Stimulated activated CD4-positive, alpha-beta T cell treated with anti-CD3 and anti-CD28 coated beads, Interleukin-1b, Interleukin-23, amount 100 ng/mL, for 24 hours (primary cell): ENCODE measurements at regions not wholly inside any gene's neighbourhood (a gene's known extent, or its start where the extent isn't known, plus 50 kb on each side); places are given as distances from the start of the nearest gene placed in this dataset.
"Not testable (repeated sequence)": the region's sequence is repeated elsewhere in the genome, so short reads cannot be mapped to it uniquely, and the experiment has no call there.

ENCODE experiments used
- DNase-seq, 4 experiments: peaks; one replicate each; pipeline ENCODE4 v3.0.0-alpha.2; 2020; ENCODE audit warnings: low read depth in 4 of 4, low spot score in 1 of 4

DNA sequence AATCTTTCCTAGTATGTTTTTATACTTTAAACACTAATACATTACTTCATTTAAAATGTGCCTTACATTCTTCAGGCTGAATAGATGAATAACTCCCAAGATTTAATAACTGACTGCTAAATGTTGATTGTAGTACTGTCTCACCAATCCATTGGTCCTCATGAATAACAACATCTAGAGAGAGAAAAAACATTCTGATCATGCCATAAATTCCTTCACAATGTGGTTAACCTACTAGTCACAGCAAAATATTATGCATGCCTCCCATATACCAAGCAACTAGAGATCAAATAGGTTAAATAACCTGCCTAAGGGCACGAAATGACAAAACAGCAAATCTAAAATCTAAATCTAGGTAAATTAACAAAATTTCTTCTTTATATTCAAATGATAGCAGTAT is 66.2 kb downstream of the SYT15 start:
- DNase-seq = not testable (repeated sequence)

DNA sequence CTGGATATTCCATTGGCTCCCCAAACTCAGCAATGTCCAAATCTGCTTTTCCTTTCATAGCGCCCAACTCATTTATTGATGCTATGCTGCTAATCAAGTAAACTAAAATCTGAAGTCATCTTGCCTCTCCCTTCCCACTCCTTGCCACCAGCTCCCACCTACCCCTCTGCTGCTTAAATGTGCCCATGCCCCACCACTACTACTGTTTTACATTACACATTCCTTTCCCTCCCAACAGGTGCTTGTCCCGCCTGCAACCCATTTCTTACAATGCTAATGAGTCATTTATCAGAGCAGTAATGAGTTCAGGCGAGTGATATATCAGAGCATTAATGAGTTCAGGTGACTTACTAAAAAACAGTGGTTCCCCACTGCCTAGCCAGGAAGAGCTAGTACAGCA is 67.2 kb downstream of the SYT15 start:
- not testable (repeated sequence) for DNase-seq

DNA sequence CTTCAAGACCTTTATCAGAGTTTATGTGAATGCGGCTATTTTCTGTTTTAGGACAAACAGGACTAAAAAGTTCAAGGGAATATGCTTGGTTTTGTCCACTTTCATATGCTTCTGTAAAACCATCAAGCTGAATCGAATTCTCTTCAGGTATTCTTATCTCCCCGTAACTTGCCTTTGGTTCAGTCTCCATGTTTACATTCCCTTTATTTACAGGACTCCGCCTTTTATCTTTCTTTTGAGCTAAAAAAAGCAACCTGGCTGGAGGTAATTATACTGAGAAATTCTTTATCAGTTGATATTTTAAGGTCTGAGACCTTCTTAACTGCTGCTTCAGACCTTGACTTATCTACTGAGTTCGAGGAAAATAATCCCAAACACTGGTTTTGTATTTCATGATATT is 72.0 kb downstream of the SYT15 start:
- not testable (repeated sequence) for DNase-seq

DNA sequence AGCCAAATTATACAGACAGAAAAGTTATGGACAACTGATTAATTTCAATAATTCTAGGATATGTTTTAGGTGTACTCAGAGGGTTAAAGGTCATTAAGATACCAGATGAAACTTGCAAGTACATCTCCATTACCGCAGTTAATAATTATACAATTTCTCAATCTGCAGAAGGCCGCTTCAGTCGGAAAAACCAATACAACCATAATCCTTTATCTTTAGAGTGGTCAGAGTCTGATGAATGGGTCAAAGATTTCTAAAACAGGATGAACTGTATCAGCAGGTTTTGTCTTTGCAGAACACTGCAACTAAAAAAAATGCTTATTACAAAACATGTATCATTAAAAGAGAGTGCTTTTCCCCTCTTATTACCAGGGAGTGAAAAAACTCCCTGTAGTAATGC is 78.5 kb downstream of the SYT15 start:
- not testable (repeated sequence) for DNase-seq

DNA sequence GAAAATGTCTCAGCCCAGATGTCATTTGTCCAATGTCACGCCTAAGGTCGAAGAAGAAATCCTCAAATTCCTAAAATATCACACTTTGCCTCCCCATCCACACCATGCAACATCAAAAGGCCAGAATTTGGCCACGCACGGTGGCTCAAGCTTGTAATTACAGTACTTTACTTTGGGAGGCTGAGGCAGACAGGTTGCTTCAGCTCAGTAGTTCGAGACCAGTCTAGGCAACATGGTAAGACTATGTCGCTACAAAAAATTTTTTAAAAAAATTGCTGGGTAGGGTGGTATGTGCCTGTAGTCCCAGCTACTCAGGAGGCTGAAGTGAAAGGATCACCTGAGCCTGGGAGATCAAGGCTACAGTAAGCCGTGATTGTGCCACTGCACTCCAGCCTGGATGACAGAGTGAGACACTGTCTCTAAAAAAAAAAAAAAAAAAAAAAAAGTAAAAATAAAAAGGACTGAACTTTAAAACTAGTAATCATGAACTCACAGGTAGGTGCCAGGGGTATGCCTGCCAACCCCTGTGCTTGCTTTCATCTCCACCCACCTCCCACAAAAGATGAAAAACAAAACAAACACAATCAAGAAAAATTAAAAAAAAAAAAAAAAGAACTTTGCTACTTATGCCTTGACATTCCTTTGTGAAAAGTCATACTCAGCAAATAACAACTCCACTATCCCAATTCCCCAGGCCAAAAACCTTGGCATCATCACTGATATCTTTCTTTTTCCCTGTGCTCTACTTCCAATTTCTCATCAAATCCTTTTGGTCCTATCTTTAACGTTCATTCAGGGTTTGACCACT is 81.3 kb downstream of the SYT15 start:
- not testable (repeated sequence) for DNase-seq

DNA sequence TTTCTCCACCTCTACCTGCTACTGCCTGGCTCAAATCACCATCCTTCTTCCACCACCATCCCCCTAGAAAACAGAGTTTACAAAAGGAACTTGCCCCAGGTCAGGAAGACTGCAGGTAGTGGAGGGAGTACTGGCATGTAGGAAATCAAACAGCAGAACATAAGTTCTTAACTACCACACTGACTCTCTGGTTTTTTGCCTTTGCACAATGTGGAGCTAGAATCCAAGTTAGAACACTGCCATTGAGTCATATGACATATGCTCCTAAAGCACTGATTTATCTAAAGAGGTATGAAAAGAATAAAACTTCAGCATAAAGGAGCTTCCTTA is 81.9 kb downstream of the SYT15 start:
- not testable (repeated sequence) for DNase-seq

DNA sequence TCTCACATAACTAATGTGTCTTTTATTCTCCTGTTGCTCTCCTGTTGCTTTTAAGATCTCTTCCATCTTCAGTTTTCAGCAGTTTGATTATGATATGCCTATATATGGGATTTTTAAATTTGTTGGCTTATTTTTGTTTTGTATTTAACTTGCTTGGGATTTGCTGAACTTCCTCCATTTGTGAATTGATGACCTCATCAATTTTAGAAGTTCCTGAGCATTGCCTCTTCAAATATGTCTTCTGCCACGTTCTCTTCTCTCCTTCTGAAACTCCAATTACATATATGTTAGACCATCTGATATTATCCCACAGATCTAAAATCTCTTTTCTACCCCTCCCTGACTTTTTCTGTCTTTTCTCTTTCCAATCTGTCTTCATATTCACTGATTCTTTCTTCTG is 86.6 kb downstream of the SYT15 start:
- DNase-seq = not testable (repeated sequence)

DNA sequence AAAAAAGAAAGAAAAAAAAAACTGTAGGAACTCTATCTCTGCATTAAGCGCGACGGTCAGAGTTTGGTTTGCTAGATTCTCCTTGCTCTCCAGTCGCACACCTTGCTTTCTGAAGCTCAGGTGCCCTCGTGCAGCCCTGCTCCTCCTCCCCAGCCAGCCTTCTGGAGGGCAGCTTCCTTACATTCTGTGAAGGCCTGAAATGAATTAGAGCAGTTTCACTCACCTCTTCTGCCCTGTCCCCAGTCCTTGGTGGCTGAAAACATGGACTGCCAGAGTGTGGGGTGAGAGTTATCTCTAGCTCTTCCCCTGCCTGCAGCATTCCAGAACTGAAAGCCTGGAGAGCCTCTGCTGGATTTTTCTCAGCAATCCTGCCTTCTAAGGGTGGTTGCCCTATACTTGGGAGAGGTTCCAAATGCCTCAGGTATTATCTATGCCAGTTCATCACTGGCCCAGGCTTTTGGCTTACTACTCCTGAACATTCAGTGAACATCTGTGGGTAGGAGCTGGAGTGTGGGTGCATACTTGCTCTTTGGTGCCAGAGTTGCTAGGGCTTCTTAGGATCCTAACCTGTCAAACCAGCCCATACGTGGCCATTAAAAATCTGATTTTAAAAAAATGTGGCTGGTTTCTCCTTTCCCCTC is 89.5 kb downstream of the SYT15 start:
- not testable (repeated sequence) for DNase-seq

DNA sequence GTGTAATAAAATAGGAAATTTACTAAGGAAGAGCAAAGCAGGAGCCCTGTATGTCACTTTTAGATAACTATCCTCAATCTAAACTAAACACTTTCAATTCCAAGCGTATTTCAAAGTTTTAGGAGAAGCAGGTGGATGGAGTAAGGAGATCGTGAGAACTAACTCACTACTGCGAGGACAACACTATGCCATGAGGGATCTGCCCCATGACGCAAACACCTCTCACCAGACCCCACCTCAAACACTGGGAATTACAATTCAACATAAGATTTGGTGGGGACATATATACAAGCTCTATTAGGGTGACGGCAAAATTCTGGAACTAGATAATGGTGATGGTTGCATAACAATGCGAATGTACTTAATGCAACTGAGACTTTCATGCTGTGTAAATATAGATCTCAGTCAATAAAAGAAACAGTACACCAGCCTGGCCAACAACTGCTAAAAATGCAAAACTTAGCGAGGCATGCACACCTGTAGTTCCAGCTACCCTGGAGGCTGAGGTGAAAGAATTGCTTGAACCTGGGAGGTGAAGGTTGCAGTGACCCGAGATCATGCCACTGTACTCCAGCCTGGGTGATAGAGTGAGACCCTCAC is 99.0 kb downstream of the SYT15 start:
- not testable (repeated sequence) for DNase-seq

DNA sequence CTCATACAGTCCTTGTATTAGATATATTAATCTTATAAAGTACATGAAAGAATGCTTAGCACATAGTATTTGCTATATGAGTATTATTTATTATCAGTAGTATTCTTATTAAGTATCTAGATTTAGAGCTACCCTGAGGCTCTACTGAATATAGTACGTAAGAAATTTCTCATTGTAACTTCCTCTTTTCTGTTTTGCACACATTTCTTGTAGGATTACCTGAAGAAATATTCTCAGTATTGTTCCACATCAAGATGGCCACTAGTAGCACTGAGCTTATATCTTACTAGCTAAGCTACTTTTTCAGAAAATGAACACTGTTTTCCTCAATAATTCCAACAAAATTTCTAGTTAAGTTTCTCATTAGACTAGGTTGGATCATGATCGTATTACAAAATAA is 112.5 kb downstream of the SYT15 start:
- not testable (repeated sequence) for DNase-seq

DNA sequence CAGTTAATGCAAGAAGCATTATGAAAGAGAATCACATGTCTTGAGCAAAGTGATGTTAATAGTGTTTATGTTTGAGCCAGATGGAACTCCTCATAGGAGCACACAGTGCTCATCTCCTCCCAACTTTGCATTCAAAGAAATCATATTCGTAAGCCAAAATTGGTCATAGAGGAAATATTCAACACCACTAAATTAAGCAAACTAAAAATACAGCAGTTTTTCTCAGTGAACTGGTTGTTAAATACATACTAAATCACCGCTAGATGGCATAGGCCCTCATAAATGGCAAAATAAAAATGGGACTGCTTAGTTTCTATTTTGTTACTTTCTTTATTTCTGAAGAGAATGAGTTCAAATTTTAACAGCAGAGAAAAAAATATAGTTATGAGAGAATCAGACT is 114.3 kb downstream of the SYT15 start:
- DNase-seq = not testable (repeated sequence)

DNA sequence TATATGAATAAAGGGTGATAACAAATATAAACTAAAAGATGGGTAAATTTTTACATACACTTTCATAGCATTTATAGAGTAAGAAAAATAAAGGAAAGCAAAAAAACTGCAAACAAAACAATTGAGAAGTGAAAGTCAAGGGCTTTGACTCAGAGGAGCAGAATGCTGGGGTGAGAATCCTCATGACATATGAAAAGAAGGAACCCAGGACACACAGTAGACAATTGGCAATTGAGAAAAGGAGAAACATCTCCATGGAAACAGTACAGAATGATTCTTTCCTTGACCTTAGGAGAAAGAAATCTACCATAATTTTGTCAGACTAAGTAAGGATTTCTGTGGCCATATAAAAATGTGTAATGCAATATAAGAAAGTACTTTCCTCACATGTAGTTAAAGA is 138.3 kb downstream of the SYT15 start:
- not testable (repeated sequence) for DNase-seq

DNA sequence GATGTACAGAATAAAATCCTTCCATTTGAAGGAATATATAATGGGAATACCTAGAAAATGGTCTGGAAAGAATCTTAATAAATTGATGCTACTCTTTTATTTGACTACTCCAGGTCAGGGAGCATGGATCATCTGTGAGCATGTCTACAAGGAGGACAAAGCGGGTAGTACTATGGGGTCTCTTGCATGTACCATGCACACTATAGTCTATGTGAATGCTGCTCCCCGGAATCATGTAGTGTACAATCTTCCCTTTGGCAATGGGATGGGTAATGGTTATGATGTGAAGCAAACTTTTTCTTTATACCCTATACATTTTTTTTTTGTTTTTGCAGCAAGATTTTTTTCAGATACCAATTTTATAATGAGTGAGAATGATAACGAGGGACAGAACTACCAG is 139.1 kb downstream of the SYT15 start:
- not testable (repeated sequence) for DNase-seq

DNA sequence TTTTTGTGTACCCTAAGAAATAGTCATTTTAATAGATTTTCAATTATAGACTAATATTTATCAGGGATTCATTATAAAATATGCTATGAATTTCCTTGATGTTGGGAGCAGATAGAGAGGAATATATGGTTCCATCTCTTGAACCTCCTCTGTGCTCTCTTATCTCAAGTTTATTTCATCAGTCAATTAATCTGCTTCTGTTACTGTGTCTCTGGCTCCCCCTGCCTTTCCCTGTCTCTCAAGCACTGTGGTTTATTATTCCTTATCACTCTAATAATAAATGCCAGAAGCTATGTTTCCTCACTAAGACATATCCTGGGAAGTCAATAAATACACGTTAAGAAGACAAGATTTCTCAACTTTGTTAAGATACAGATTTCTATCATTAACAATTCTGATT is 141.5 kb downstream of the SYT15 start:
- DNase-seq = not testable (repeated sequence)

DNA sequence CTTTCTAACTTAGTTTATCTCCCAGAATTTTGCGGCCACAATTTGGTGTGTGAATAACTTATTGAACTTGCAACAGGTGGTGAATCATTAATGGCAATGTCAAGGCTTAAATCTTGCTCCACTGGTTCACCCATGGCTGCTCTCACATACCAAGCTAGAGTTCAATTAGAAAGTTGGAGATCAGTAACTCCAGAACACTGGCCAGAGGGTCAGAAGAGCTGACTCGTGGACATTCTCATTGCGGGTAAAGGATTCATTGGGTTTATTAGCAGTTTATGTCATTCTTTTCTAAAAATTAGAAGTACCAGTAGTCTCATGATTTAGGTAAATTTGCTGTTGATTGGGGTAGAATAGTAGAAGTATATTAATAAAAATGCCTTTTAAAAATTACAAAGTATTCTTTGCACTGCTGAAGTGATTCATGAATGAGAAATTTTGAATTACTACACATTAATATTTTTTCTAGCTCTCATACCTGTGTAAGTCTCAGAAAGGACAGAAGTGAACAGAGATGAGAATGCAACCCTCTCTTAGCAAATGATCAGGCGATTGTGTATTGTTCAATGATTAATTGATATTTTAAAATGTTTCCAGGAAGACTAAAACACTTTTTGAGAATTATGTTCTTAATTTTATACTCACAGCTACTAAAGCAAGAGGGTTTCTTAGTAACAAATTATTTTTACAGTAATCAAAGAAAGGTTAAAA is 142.0 kb downstream of the SYT15 start:
- DNase-seq = not testable (repeated sequence)

DNA sequence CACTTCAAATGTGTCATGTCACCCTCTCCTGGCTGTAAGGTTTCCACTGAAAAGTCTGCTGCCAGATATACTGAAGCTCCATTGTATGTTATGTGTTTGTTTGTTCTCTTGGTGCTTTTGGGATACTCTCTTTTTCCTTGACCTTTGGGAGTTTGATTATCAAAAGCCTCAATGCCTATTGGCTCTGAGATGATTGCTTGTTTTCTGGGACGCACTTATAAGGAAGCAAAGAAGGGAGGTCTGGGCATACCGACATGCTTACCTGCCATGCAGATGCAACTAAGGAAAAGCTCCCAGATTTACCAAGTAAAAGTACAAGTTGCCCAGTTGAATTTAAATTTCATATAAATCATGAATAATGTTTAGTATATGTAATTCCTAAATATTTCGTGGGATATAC is 145.3 kb downstream of the SYT15 start:
- DNase-seq = not testable (repeated sequence)

DNA sequence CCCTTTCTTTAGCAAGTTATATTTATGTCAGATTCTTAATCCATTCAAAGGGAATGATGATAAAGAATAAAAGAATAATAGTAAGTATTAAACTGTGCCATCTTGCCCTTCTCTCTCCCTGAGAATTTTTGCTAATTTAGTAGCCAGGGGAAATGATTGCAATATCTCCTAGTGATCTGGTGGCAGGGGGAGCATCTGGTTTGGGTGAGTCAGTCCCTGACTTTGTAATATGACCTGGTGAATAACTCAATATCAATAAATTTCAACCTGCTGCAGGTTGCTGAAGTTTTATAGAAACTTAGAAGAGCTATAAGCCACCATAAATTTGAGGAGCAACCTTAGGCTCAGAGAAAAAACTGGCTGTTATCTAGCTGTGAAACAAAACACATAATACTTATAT is 149.4 kb downstream of the SYT15 start:
- not testable (repeated sequence) for DNase-seq

DNA sequence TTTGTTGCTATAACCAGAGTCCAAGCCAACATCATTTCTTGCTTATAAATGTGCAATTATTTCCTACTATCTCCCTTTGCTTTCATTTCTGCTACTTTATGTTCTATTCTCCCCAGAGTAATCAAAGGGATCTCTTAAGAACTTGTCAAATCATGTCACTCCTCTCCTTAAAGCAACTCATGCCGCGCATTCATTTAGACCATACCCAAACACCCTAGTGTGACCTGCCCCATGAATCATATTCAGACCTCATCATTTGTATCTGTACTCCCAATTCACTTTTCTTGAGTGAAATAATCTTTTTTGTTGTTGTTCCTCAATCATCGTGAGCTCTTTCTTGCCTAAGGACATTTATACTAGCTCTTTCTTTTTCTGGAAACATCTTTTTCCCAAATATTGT is 151.8 kb downstream of the SYT15 start:
- DNase-seq = not testable (repeated sequence)

DNA sequence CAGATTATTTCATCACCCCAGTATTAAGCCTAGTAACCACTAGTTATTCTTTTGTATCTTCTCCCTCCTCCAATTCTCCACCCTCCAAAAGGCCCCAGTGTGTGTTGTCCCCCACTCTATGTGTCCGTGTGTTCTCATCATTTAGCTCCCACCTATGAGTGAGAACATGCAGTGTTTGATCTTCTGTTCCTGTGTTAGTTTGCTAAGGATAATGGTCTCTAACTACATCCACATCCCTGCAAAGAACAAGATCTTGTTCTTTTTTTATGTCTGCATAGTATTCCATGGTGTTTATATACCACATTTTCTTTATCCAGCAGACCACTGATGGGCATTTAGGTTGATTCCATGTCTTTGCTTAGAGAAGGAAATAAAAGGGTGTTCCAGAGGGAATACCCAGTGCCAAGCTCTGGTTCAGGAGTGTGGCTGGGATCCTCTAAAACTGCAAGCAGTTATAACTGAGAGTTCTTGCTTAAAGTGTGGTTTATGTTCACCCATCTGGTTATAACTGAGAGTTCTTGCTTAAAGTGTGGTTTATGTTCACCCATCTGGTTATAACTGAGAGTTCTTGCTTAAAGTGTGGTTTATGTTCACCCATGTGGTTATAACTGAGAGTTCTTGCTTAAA is 154.8 kb downstream of the SYT15 start:
- DNase-seq = not testable (repeated sequence)

DNA sequence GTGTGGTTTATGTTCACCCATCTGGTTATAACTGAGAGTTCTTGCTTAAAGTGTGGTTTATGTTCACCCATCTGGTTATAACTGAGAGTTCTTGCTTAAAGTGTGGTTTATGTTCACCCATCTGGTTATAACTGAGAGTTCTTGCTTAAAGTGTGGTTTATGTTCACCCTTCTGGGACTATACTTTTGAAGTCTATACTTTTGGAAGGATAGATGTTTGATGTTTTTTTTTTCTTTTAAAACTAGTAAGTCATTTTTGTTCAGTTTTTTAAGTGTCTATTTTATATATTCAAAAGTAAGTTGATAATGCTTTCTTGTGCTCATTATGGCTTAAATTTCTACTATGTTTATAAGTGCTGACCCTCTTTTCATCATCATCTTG is 155.3 kb downstream of the SYT15 start:
- DNase-seq = not testable (repeated sequence)

DNA sequence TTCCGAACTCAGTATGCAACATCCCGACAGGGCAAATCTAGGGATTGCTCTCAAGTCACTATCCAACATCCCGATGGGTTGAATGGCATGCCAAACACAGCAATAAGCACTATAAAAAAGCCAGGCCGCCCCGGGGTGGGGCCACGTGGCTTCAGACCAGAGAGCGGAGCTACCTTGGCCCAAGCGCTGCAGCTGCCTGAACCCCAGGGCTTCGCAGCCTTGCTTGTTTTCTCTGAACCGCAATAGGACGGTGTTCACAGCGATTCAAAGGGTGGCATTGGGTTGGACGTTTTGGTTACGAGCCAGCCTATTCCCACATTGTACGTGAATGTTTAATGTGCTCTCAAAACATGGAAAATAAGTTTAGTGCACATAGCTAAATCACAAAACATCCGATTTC is 161.0 kb downstream of the SYT15 start:
- not testable (repeated sequence) for DNase-seq
